Esophagus muscularis mucosa (tissue), 4 donors: ENCODE measurements at regions not wholly inside any gene's neighbourhood (a gene's known extent, or its start where the extent isn't known, plus 50 kb on each side); places are given as distances from the start of the nearest gene placed in this dataset.

Source experiments
- DNase-seq: peaks from one replicate; pipeline ENCODE4 v3.0.0-alpha.2; 2017; ENCODE audit errors: extremely low spot score
- H3K27ac ChIP-seq, 4 donors: fragments of 200-600 bp; sonication (generic); replicated peaks in 1 of 4; 1 replicate in 3 of 4; 2 replicates in 1 of 4; pipeline ENCODE4 v1.5.1; 2016 to 2019; ENCODE audit warnings: mild to moderate bottlenecking in 1 of 4
- H3K27me3 ChIP-seq, 4 donors: fragments of 200-600 bp; sonication (generic); one replicate each; pipeline versions ENCODE4 v1.5.1 to v1.6.0; 2016 to 2019
- H3K36me3 ChIP-seq, 4 donors: fragments of 200-600 bp; sonication (generic); one replicate each; pipeline ENCODE4 v1.5.1; 2016 to 2019
- H3K4me1 ChIP-seq, 4 donors: fragments of 200-600 bp; sonication (generic); one replicate each; pipeline ENCODE4 v1.5.1; 2016 to 2019
- H3K4me3 ChIP-seq, 4 donors: fragments of 200-600 bp; sonication (generic); 1 replicate in 2 of 4; 2 replicates in 2 of 4; pipeline ENCODE4 v1.5.1; 2016 to 2019; ENCODE audit warnings: mild to moderate bottlenecking in 4 of 4, moderate library complexity in 1 of 4
- H3K9me3 ChIP-seq, 4 donors: fragments of 200-600 bp; sonication (generic); 1 replicate in 3 of 4; 2 replicates in 1 of 4; pipeline ENCODE4 v1.5.1; 2016 to 2019
- CTCF ChIP-seq, 3 experiments: fragments of 200-600 bp in 2 of 3; fragments of 450-650 bp in 1 of 3; sonication (generic) in 2 of 3; IDR thresholded peaks; one replicate each; pipeline ENCODE4 v1.5.1; 2017 to 2019; ENCODE audit warnings: antibody characterized with exemption in 3 of 3, mild to moderate bottlenecking in 2 of 3, moderate library complexity in 1 of 3
- EP300 ChIP-seq: sonication (generic); formaldehyde crosslinking; IDR thresholded peaks from one replicate; pipeline ENCODE4 v1.6.1; 2017; ENCODE audit warnings: antibody characterized with exemption
- POLR2A ChIP-seq: fragments of 450-650 bp; IDR thresholded peaks from one replicate; pipeline ENCODE4 v1.6.1; 2017; ENCODE audit warnings: antibody characterized with exemption, moderate library complexity, mild to moderate bottlenecking, low read depth
- POLR2AphosphoS5 ChIP-seq, 2 donors: sonication (generic); formaldehyde crosslinking; IDR thresholded peaks; one replicate each; pipeline ENCODE4 v1.6.1; 2017; ENCODE audit warnings: antibody characterized with exemption in 2 of 2
- whole genome bisulfite sequencing: methylation state at CpG from one replicate; pipeline ENCODE4 v1.1.5; 2018; 5-methylcytosine and 5-hydroxymethylcytosine counted together
- intact Hi-C: fragments of 100-400 bp; cut with DNase I; formaldehyde crosslinking; loops from one replicate; pipeline ENCODE4 v1.15.1; 2023

DNA sequence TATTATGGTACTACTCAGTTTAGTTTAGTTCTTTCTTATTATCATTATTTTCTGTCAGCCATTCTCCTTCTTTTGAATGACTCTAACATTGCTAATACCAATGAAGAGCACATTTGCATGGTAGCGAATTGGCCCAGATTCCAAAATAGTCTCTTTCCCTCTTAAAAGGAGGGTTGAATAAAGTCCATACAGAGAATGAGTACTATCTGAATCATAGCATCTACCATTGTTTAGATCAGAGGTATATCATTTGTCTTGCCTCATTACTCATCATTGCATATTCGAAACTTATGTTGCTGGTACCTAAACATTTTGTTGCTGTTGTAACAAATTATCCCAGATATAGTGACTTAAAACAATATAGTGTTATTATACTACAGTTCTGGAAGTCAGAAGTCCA lies 1235.3 kb upstream of the ATXN8OS start:
- no peak overlapping the region for H3K4me3 ChIP-seq
- peaks cover 0 to under 1% (median 0%) of the 10 kb centered on the region in 4 donors for H3K9me3 ChIP-seq
- intact Hi-C loops = no loop called here
- no peak for DNase-seq
- no peaks in the 10 kb centered on the region for H3K27me3 ChIP-seq
- WGBS = 85% methylated on average over 2 of the region's 2 CpGs
- H3K27ac ChIP-seq = no peak overlapping the region
- no peaks in the 10 kb centered on the region for H3K4me1 ChIP-seq
- no peaks in the 10 kb centered on the region for H3K36me3 ChIP-seq
- TF ChIP-seq POLR2A (no peak), CTCF (IDR thresholded peaks at IDR 0.05) (no peak), EP300 (no peak), POLR2AphosphoS5 (IDR thresholded peaks at IDR 0.05) (no peak)

- H3K27me3 ChIP-seq = no peaks in the 10 kb centered on the region
- no peak for TF ChIP-seq POLR2A
- no peak for TF ChIP-seq EP300
- TF ChIP-seq POLR2AphosphoS5 (IDR thresholded peaks at IDR 0.05) = no peak
- TF ChIP-seq CTCF (IDR thresholded peaks at IDR 0.05) = no peak
- intact Hi-C loops = no loop called here
- H3K4me1 ChIP-seq = no peaks in the 10 kb centered on the region
- H3K4me3 ChIP-seq = no peak overlapping the region
- H3K9me3 ChIP-seq = no peaks in the 10 kb centered on the region
- no peak for DNase-seq
- WGBS = 64% methylated on average over 1 of the region's 1 CpG
- H3K27ac ChIP-seq = no peak overlapping the region
- no peaks in the 10 kb centered on the region for H3K36me3 ChIP-seq
Measured at GRCh38 chr13:68851026-68851425, 1256.6 kb upstream of the ATXN8OS start.

DNA sequence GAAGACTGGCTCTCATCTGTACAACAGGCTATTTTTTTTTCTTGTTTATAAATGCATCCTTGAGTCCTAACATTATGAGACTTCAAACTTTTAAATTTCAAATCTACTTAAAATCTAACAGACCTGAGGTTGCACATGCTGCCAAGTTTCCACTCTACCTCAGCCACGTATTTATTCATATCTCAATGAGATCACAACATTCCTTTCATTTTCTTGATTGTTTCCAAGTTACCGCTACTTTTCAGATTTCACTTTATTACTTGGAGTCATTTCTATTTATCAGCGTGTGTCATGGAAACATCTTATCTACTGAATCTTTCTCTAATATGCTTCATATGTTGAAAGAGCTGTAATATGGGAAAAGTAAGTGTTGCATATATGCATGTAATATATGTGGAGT lies 1257.5 kb upstream of the ATXN8OS start:
- H3K4me1 ChIP-seq = no peaks in the 10 kb centered on the region
- TF ChIP-seq POLR2AphosphoS5 (IDR thresholded peaks at IDR 0.05) (no peak), EP300 (no peak), POLR2A (no peak), CTCF (IDR thresholded peaks at IDR 0.05) (no peak)
- H3K27me3 ChIP-seq = no peaks in the 10 kb centered on the region
- no peak overlapping the region for H3K4me3 ChIP-seq
- intact Hi-C loops = no loop called here
- DNase-seq = no peak
- H3K9me3 ChIP-seq = peaks cover 0 to 6% (median 3%) of the 10 kb centered on the region in 4 donors
- H3K27ac ChIP-seq = no peak overlapping the region
- 50% methylated on average over 3 of the region's 3 CpGs for WGBS
- H3K36me3 ChIP-seq = no peaks in the 10 kb centered on the region

DNA sequence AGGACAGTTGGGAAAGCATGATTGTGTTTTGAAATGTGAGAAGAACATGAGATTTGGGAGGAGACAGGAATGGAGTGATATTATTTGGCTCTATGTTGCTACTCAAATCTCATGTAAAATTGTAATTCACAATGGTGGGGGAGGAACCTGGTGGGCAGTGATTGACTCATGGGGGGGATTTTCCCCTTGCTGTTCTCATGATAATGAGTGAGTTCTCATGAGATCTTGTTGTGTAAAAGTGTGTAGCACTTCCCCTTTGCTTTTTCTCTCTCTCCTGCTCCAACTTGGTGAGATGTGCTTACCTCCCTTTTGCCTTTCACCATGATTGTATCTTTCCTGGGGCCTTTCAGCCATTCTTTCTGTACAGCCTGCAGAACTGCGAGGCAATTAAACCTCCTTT lies 1261.0 kb upstream of the ATXN8OS start:
- TF ChIP-seq POLR2A = no peak
- TF ChIP-seq POLR2AphosphoS5 (IDR thresholded peaks at IDR 0.05) = no peak
- TF ChIP-seq CTCF (IDR thresholded peaks at IDR 0.05) = no peak
- no peak for TF ChIP-seq EP300
- H3K4me3 ChIP-seq = no peak overlapping the region
- H3K27ac ChIP-seq = no peak overlapping the region
- intact Hi-C loops = no loop called here
- no peaks in the 10 kb centered on the region for H3K27me3 ChIP-seq
- peaks cover 0 to 12% (median 3%) of the 10 kb centered on the region in 4 donors for H3K9me3 ChIP-seq
- no peaks in the 10 kb centered on the region for H3K36me3 ChIP-seq
- 71% methylated on average over 1 of the region's 1 CpG for WGBS
- H3K4me1 ChIP-seq = no peaks in the 10 kb centered on the region
- DNase-seq = no peak

GRCh38 chr13:68834375-68834774 lies 1273.3 kb upstream of the ATXN8OS start:
- H3K36me3 ChIP-seq = no peaks in the 10 kb centered on the region
- no peak for TF ChIP-seq POLR2AphosphoS5 (IDR thresholded peaks at IDR 0.05)
- TF ChIP-seq POLR2A = no peak
- no peak for TF ChIP-seq EP300
- TF ChIP-seq CTCF (IDR thresholded peaks at IDR 0.05) = no peak
- intact Hi-C loops = no loop called here

More at GRCh38 chr13:68834375-68834774, 1273.3 kb upstream of the ATXN8OS start:
- no peaks in the 10 kb centered on the region for H3K9me3 ChIP-seq
- H3K4me3 ChIP-seq = no peak overlapping the region
- H3K4me1 ChIP-seq = no peaks in the 10 kb centered on the region
- no peak overlapping the region for H3K27ac ChIP-seq
- H3K27me3 ChIP-seq = no peaks in the 10 kb centered on the region
- no peak for DNase-seq
